WTC11 (cell line): ENCODE measurements at regions not wholly inside any gene's neighbourhood (a gene's known extent, or its start where the extent isn't known, plus 50 kb on each side); places are given as distances from the start of the nearest gene placed in this dataset.
"Not testable (repeated sequence)": the region's sequence is repeated elsewhere in the genome, so short reads cannot be mapped to it uniquely, and the experiment has no call there.

ENCODE experiments used
- CBFB ChIP-seq: sonication (generic); formaldehyde crosslinking; IDR thresholded peaks from 2 replicates; pipeline ENCODE4 v1.8.1; 2022; ENCODE audit warnings: mild to moderate bottlenecking, low read depth, missing genetic modification reagents
- CREM ChIP-seq: sonication (generic); formaldehyde crosslinking; IDR thresholded peaks from 2 replicates; pipeline ENCODE4 v1.8.1; 2022; ENCODE audit warnings: mild to moderate bottlenecking, missing genetic modification reagents, moderate library complexity
- FOXJ3 ChIP-seq: sonication (generic); formaldehyde crosslinking; IDR thresholded peaks from 2 replicates; pipeline ENCODE4 v1.9.0; 2021; ENCODE audit warnings: missing genetic modification reagents, mild to moderate bottlenecking, borderline replicate concordance
- GABPB1 ChIP-seq: sonication (generic); formaldehyde crosslinking; IDR thresholded peaks from 2 replicates; pipeline ENCODE4 v1.8.1; 2023; ENCODE audit warnings: mild to moderate bottlenecking, missing genetic modification reagents
- IRF2 ChIP-seq: sonication (generic); formaldehyde crosslinking; IDR thresholded peaks from 2 replicates; pipeline ENCODE4 v1.8.0; 2022; ENCODE audit warnings: low read depth, missing genetic modification reagents, borderline replicate concordance
- KAT7 ChIP-seq: sonication (generic); formaldehyde crosslinking; IDR thresholded peaks from 2 replicates; pipeline ENCODE4 v1.8.1; 2023; ENCODE audit warnings: missing genetic modification reagents, mild to moderate bottlenecking, borderline replicate concordance
- TEAD4 ChIP-seq: sonication (generic); formaldehyde crosslinking; IDR thresholded peaks from 2 replicates; pipeline ENCODE4 v1.8.0; 2022; ENCODE audit warnings: mild to moderate bottlenecking, missing genetic modification reagents
- TF ChIP-seq, protein P1 (sequence below): sonication (generic); formaldehyde crosslinking; IDR thresholded peaks from 2 replicates; pipeline ENCODE4 v1.8.1; 2023; ENCODE audit warnings: mild to moderate bottlenecking, missing genetic modification reagents, moderate library complexity
- TF ChIP-seq, protein P2 (sequence below): fragments of 200-600 bp; IDR thresholded peaks from 2 replicates; pipeline ENCODE4 v1.8.0; 2022; ENCODE audit warnings: antibody characterized with exemption
- TF ChIP-seq, protein P3 (sequence below): sonication (generic); formaldehyde crosslinking; IDR thresholded peaks from 2 replicates; pipeline ENCODE4 v1.8.1; 2023; ENCODE audit warnings: mild to moderate bottlenecking, missing genetic modification reagents, borderline replicate concordance
- TF ChIP-seq, protein P4 (sequence below): sonication (generic); formaldehyde crosslinking; conservative IDR thresholded peaks from 2 replicates; pipeline ENCODE4 v1.8.1; 2022; ENCODE audit warnings: mild to moderate bottlenecking, missing genetic modification reagents

DNA sequence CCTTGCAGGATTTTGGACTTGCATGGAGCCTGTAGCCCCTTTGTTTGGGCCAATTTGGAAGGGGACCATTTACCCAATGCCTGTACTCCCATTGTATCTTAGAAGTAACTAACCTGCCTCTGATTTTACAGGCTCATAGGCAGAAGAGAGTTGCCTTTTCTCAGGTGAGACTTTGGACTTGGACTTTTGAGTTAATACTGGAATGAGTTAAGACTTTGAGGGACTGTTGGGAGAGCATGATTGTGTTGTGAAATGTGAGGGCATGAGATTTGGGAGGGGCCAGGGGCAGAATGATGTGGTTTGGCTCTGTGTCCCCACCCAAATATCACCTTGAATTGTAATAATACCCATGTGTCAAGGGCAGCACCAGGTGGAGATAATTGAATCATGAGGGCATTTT lies 60.1 kb upstream of the ENPP6 start:
- TF ChIP-seq, protein P1, sequence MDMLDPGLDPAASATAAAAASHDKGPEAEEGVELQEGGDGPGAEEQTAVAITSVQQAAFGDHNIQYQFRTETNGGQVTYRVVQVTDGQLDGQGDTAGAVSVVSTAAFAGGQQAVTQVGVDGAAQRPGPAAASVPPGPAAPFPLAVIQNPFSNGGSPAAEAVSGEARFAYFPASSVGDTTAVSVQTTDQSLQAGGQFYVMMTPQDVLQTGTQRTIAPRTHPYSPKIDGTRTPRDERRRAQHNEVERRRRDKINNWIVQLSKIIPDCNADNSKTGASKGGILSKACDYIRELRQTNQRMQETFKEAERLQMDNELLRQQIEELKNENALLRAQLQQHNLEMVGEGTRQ (CRISPR knock-in tag) = not testable (repeated sequence)
- not testable (repeated sequence) for TF ChIP-seq GABPB1 (CRISPR knock-in tag); FOXJ3 (CRISPR knock-in tag); TEAD4 (CRISPR knock-in tag); CBFB (CRISPR knock-in tag); IRF2 (CRISPR knock-in tag); CREM; KAT7
- TF ChIP-seq, protein P2, sequence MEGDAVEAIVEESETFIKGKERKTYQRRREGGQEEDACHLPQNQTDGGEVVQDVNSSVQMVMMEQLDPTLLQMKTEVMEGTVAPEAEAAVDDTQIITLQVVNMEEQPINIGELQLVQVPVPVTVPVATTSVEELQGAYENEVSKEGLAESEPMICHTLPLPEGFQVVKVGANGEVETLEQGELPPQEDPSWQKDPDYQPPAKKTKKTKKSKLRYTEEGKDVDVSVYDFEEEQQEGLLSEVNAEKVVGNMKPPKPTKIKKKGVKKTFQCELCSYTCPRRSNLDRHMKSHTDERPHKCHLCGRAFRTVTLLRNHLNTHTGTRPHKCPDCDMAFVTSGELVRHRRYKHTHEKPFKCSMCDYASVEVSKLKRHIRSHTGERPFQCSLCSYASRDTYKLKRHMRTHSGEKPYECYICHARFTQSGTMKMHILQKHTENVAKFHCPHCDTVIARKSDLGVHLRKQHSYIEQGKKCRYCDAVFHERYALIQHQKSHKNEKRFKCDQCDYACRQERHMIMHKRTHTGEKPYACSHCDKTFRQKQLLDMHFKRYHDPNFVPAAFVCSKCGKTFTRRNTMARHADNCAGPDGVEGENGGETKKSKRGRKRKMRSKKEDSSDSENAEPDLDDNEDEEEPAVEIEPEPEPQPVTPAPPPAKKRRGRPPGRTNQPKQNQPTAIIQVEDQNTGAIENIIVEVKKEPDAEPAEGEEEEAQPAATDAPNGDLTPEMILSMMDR = not testable (repeated sequence)
- TF ChIP-seq, protein P3, sequence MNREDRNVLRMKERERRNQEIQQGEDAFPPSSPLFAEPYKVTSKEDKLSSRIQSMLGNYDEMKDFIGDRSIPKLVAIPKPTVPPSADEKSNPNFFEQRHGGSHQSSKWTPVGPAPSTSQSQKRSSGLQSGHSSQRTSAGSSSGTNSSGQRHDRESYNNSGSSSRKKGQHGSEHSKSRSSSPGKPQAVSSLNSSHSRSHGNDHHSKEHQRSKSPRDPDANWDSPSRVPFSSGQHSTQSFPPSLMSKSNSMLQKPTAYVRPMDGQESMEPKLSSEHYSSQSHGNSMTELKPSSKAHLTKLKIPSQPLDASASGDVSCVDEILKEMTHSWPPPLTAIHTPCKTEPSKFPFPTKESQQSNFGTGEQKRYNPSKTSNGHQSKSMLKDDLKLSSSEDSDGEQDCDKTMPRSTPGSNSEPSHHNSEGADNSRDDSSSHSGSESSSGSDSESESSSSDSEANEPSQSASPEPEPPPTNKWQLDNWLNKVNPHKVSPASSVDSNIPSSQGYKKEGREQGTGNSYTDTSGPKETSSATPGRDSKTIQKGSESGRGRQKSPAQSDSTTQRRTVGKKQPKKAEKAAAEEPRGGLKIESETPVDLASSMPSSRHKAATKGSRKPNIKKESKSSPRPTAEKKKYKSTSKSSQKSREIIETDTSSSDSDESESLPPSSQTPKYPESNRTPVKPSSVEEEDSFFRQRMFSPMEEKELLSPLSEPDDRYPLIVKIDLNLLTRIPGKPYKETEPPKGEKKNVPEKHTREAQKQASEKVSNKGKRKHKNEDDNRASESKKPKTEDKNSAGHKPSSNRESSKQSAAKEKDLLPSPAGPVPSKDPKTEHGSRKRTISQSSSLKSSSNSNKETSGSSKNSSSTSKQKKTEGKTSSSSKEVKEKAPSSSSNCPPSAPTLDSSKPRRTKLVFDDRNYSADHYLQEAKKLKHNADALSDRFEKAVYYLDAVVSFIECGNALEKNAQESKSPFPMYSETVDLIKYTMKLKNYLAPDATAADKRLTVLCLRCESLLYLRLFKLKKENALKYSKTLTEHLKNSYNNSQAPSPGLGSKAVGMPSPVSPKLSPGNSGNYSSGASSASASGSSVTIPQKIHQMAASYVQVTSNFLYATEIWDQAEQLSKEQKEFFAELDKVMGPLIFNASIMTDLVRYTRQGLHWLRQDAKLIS = not testable (repeated sequence)
- TF ChIP-seq, protein P4, sequence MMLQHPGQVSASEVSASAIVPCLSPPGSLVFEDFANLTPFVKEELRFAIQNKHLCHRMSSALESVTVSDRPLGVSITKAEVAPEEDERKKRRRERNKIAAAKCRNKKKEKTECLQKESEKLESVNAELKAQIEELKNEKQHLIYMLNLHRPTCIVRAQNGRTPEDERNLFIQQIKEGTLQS = not testable (repeated sequence)
